HG02938 (cell line): ENCODE measurements at regions not wholly inside any gene's neighbourhood (a gene's known extent, or its start where the extent isn't known, plus 50 kb on each side); places are given as distances from the start of the nearest gene placed in this dataset.

Source experiments
- ATAC-seq: cut with Tn5 transposase; IDR thresholded peaks from one replicate; pipeline ENCODE4 v1.9.1; 2021; ENCODE audit warnings: mild to moderate bottlenecking, moderate library complexity; ENCODE audit not compliant: unreplicated experiment

DNA sequence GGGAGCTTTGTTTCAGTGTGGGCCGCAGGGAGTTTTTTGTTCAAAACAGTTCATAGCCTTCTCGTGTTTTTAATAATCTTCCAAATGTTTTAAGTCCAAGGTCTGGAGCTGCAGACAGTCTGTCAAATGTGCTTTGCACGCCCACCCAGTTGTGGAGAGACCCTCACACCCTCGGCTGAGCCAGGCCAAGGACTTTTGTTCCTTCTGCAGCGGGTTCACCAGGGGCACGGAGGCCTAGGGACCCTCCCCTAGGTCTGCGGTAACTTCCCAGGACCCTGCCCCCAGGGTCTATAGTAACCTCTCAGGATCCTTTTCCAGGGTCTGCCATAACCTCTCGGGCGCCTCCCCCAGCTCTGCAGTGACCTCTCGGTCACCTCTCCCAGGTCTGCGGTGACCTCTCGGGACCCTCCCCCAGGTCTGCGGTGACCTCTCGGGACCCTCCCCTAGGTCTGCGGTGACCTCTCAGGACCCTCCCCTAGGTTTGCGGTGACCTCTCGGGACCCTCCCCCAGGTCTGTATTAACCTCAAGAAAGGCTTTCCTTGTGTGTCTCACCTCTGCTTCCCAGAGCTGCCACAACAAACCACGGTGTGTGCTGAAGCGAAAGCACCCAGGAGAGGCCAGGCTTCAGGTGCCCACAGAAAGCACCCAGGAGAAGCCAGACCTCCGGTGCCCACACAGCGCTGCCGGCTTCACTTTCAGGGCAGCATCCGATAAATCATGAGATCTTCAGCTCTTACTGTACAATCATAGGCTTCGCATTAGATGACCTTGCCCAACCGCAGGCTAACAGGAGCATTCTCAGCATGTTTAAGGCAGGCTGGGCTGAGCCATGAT lies 301.9 kb upstream of the SALL3 start:
- no peak for ATAC-seq

DNA sequence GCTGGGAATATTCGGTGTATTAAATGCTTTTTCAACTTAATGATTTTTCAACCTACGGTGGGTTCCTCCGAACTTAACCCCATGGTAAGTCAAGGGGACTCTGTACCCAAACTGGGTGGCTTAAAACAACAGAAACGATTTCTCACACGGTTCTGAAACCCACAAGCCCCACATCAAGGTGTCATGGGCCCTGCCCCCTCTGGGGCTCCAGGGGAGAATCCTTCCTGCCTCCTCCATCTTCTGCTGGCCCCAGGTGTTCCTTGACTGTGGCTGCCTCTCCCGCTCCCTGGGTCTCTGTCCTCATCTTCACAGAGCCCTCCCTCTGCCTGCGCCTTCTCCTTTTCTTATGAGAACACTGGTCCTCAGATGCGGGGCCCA lies 301.3 kb upstream of the SALL3 start:
- no peak for ATAC-seq

- ATAC-seq, result no peak
These were observed 300.6 kb upstream of the SALL3 start for GRCh38 chr18:78679031-78679430.

- ATAC-seq, result no peak
These were observed 299.9 kb upstream of the SALL3 start for GRCh38 chr18:78679613-78680260.

- ATAC-seq, result no peak
These were observed 298.2 kb upstream of the SALL3 start for GRCh38 chr18:78681396-78681795.

DNA sequence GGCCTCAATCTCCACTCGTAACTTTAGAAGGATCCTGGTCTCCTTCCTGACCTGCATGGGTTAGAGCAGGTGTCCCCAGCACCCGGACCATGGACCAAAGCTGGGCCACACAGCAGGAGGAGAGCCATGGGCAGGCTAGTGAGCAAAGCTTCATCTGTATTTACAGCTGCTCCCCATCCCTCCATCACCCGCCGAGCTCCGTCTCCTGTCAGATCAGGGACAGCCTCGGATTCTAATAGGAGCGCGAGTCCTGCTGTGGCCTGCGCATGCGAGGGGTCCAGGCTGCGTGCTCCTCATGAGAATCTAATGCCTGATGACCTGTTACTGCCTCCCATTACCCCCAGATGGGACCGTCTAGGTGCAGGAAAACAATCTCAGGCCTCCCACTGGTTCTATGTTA lies 297.7 kb upstream of the SALL3 start:
- no peak for ATAC-seq

- ATAC-seq, result no peak
These were observed 296.9 kb upstream of the SALL3 start for GRCh38 chr18:78682716-78683115.

GRCh38 chr18:78683191-78684010 lies 296.2 kb upstream of the SALL3 start:
- no peak for ATAC-seq

GRCh38 chr18:78685250-78685979 lies 294.2 kb upstream of the SALL3 start:
- no peak for ATAC-seq

DNA sequence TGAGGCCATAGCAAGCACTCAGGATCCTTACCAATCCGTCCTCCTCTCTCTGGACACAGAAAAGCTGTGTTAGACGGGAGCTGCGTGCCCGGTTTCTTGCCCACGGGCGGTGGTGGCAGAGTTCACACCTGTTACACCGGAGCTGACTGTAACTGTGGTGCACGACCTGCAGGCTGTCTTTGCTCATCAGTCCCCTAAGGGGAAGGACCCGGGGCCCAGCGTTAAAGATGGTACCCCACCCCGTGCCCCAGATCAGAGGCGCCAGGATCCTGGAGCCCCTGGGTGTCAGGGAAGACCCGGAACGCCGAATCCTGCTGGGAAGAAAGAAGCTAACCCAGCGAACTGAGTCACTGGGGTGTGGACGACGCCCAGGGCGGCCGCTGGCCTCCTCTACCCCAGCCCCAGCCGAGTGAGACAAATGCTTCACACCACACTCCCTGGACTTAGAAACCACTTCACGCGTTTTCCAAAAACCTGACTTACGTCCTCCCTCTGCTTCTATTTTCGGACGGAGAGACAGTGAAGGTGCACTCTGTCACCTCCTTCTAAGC lies 293.6 kb upstream of the SALL3 start:
- ATAC-seq, result no peak

DNA sequence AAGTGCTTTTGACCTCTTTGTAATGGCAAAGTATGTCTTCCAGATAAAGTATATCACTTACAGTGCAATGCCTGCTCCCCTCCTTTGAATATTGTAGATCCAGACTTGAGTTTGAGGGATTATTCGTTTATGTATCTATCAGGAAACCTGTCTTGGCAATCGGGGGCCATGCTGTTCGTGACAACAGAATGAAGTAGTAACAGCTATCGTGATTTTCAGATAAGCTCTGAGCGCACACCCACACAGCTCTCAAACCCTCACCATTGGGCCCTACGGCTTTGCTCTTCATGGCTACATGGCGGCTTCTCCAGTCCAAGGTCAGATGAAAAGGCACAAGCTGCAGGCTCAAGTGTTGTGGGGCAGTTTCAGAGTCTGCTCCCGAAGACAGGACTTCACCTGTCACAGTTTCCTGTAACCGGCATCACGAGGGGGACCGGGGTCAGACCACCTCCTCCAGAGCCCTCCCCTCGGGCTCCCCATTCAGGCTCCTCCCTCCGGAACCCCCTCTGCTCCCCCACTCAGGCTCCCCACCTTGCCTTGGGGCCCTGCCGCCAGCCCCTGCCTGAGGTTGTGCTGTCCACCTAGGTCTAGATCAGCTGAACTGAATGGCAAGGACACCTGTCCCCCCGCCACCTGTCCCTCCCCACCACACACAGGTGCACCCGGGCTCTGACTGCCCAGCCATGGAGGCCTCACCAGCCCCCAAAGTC lies 292.5 kb upstream of the SALL3 start:
- no peak for ATAC-seq

- ATAC-seq, result no peak
These were observed 291.9 kb upstream of the SALL3 start for GRCh38 chr18:78687736-78688135.

DNA sequence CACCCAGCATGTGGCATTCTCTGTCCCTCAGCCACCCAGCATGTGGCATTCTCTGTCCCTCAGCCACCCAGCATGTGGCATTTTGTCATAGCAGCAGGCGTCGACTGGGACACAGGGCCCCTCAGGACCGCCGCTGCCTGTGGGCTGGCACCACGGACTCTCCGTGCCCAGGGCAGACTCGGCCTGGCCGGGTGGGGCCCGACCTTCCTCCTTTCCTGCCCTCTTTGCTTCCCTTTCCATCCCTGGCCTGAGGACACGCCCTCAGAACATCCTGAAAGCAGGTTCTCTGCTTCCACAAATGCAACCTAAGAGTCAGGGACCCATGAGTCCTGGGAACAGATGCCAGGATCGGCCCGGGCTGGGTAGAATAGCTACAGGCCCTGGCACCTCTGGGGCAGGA lies 291.4 kb upstream of the SALL3 start:
- no peak for ATAC-seq

DNA sequence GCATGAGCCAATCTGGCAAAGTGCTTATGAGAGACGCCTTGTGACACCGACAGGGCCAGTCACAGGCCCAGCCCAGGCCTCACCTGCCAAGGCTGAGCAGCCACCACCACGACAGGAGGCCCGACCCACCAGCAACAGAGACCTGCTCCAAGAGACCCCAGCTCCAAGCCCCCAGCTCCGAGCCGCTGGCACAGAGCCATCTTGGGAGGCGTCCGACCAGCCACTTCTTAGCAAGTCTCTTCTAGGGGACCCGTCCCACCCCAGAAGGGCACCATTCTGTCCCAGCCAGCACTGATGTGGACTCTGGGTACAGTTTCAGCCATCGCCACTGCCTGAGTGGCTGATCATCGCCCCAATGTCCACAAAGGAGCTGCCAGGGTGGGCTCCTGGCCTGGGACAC lies 290.7 kb upstream of the SALL3 start:
- no peak for ATAC-seq

DNA sequence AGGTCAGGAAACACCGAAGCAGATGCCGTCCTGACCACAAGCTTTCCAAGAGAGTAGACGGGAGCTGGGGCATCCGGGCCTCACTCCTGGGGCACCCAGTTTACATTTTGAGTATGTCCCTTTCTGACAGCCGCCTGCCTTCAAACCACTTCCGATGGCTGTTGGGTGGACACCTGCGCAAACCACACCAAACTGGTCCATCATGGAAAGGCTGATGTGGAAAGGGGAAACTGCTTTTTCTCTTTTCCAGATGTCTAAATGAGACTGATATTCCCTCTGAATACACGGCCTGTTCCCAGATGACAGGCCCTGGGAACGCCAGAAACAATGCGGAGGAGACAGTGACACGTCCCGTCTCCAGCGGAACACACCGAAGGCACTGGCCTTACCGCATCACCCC lies 290.0 kb upstream of the SALL3 start:
- ATAC-seq, result no peak

GRCh38 chr18:78692105-78692504 lies 287.5 kb upstream of the SALL3 start:
- no peak for ATAC-seq

DNA sequence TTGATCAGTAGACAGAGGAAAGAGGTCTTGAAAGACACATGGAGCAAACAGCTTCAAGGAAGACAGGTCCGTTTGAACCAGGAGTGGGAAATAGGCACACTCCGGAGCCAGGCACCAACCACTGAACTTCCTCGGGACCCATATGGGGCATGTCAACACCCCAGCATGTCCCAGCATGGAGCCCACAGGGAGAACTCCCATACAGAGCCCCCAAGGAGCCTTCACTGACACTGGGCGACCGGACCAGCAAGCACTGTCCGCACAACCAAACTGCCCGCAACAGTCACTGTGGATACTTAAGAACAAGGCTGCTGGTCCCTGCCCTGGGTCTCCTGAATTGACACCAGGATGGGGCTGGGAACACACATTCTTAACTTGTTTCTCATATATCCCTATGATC lies 286.2 kb upstream of the SALL3 start:
- ATAC-seq, result no peak

GRCh38 chr18:78696698-78697435 lies 282.8 kb upstream of the SALL3 start:
- ATAC-seq, result no peak

DNA sequence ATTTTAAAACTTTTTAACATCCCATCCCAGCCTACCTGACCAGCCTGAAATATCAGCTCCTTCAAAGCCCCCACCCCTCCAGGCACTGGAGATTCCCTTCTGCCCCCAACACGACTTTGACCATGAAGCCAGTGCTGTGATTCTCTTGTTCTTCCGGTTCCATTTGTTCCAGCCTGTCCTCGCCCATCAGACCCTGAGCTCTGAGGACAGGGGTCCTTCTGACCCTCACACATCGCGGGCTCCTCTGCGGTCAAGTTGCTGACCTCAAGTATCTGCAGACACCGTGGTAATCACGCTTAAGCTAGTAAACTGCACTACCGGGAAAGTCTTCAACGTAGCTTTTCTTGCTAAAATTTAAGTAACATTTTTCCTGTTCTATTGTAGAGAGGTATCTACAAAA lies 282.2 kb upstream of the SALL3 start:
- no peak for ATAC-seq
